T-helper 1 cell treated with Interleukin-12 subunit alpha and Interleukin-12 subunit beta and Interleukin-4 antibody, amounts not matched to agents 30 μg/mL and 1 μg/mL, for 36 hours (primary cell): ENCODE measurements at regions not wholly inside any gene's neighbourhood (a gene's known extent, or its start where the extent isn't known, plus 50 kb on each side); places are given as distances from the start of the nearest gene placed in this dataset.

ENCODE experiments used
- H3K27ac Mint-ChIP-seq: one replicate; pipeline ENCODE4 v1.8.0; 2021; ENCODE audit warnings: mild to moderate bottlenecking, mixed read lengths
- H3K27me3 Mint-ChIP-seq: one replicate; pipeline ENCODE4 v1.8.0; 2021; ENCODE audit warnings: low read depth, mixed read lengths
- H3K36me3 Mint-ChIP-seq: one replicate; pipeline ENCODE4 v1.8.0; 2021; ENCODE audit warnings: low read depth, mixed read lengths
- H3K4me1 Mint-ChIP-seq: one replicate; pipeline ENCODE4 v1.8.0; 2021; ENCODE audit warnings: low read depth, mixed read lengths
- H3K4me3 Mint-ChIP-seq: one replicate; pipeline ENCODE4 v1.8.0; 2021; ENCODE audit warnings: mild to moderate bottlenecking, moderate library complexity, mixed read lengths
- H3K9me3 Mint-ChIP-seq: one replicate; pipeline ENCODE4 v1.8.0; 2021; ENCODE audit warnings: mixed read lengths

DNA sequence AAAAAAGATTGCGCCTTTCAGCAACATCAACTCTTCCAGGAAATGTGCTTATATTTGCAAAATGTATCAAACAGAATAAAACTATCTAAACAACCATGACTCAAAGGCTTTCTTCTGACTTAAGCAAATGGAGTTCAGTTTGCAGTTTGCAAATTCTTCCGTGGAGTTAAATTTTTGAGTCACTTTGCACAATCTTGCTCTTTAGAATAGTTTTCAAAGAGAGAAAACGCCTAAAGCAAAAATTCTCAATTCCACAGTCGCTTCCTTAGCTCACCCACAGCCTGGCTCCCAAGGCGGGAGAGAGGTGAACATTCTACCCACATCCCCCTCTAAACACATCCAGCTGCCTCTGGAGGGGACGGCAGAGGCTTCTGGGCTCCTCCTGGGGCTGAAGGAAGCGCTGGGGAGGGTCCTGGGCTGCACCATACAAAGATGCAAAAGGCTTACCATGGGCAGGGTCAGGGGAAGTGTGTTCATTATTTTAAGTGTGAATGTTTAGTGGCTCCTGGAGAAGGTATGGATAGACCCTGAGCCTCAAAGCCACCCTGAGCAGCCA, 1487.3 kb downstream of the TBC1D22A start:
- no peaks in the 10 kb centered on the region for H3K4me1 Mint-ChIP-seq
- no peaks in the 10 kb centered on the region for H3K36me3 Mint-ChIP-seq
- H3K27me3 Mint-ChIP-seq = no peaks in the 10 kb centered on the region
- no peaks in the 10 kb centered on the region for H3K9me3 Mint-ChIP-seq
- H3K27ac Mint-ChIP-seq = no peak overlapping the region
- no peak overlapping the region for H3K4me3 Mint-ChIP-seq

GRCh38 chr22:48248901-48249455, 1486.5 kb downstream of the TBC1D22A start:
- no peak overlapping the region for H3K4me3 Mint-ChIP-seq
- H3K9me3 Mint-ChIP-seq = no peaks in the 10 kb centered on the region
- no peaks in the 10 kb centered on the region for H3K36me3 Mint-ChIP-seq
- H3K4me1 Mint-ChIP-seq = no peaks in the 10 kb centered on the region
- no peak overlapping the region for H3K27ac Mint-ChIP-seq
- H3K27me3 Mint-ChIP-seq = no peaks in the 10 kb centered on the region

DNA sequence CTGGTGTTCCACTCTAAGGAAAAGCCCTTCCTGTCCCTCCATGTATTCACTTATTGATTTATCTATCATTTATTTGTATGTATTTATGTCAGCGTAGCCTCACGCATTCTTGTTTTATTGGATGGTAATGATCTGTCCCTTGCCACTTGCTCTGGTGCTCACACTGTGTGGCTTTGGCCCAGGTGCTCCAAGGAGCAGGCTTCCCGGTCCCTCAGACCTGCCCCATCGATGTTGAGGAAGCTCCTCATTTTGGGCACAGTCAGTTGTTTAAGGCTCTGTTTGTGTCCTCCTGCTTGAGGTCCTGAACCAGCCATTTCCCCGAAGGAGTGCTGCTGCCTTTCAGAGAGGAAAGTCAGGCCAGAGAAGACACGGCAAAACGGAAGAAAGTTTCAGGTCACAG, 1485.4 kb downstream of the TBC1D22A start:
- no peaks in the 10 kb centered on the region for H3K9me3 Mint-ChIP-seq
- no peak overlapping the region for H3K4me3 Mint-ChIP-seq
- no peak overlapping the region for H3K27ac Mint-ChIP-seq
- H3K27me3 Mint-ChIP-seq = no peaks in the 10 kb centered on the region
- no peaks in the 10 kb centered on the region for H3K36me3 Mint-ChIP-seq
- H3K4me1 Mint-ChIP-seq = no peaks in the 10 kb centered on the region

GRCh38 chr22:48245196-48245485, 1482.7 kb downstream of the TBC1D22A start:
- Mint-ChIP-seq H3K4me1 (no peaks in the 10 kb centered on the region), H3K9me3 (no peaks in the 10 kb centered on the region), H3K4me3 (no peak overlapping the region), H3K36me3 (no peaks in the 10 kb centered on the region), H3K27ac (no peak overlapping the region), H3K27me3 (no peaks in the 10 kb centered on the region)

GRCh38 chr22:48244388-48245195, 1482.1 kb downstream of the TBC1D22A start:
- Mint-ChIP-seq H3K36me3 (no peaks in the 10 kb centered on the region), H3K4me3 (no peak overlapping the region), H3K4me1 (no peaks in the 10 kb centered on the region), H3K27ac (no peak overlapping the region), H3K27me3 (no peaks in the 10 kb centered on the region), H3K9me3 (no peaks in the 10 kb centered on the region)

DNA sequence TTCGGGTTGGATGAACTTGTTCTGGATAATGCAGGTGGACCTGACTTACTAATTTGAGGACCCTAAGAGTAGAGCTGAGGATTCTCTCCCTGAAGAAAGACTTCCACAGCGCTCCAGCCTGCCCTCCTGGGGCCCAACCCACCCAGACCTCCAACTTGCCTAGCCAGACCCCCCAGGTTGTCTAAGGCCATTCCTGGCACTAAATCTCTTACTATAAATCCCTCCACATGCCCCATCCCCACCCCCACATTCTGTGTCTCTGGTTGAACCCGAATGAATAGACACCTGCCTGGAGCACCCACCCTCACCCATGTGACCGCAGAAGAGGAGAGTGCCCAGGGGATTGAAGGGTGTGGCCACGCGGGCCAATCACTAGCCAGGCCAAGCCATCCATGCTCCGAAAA, 1480.0 kb downstream of the TBC1D22A start:
- H3K36me3 Mint-ChIP-seq = no peaks in the 10 kb centered on the region
- no peaks in the 10 kb centered on the region for H3K4me1 Mint-ChIP-seq
- no peaks in the 10 kb centered on the region for H3K9me3 Mint-ChIP-seq
- no peak overlapping the region for H3K27ac Mint-ChIP-seq
- H3K4me3 Mint-ChIP-seq = no peak overlapping the region
- H3K27me3 Mint-ChIP-seq = no peaks in the 10 kb centered on the region

DNA sequence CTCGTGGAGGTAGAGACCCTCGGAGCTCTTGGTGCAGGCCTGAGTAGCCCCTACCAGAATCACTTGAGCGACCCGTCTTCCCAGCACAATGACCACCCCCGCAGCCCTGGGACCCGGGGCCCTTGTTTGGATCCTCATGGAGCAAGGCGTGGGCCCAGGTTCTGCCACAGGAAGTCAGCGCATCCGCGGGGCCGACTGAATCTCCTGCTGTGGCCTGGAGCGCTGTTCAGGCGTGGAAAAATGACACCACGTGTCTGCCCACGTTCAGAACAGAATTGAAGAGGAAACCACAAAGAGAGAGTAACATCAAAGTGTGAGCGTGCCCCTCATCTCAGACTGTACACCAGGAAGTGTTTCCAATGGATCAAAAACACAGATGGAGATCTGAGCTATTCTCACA, 1479.2 kb downstream of the TBC1D22A start:
- no peak overlapping the region for H3K4me3 Mint-ChIP-seq
- no peak overlapping the region for H3K27ac Mint-ChIP-seq
- no peaks in the 10 kb centered on the region for H3K36me3 Mint-ChIP-seq
- no peaks in the 10 kb centered on the region for H3K27me3 Mint-ChIP-seq
- no peaks in the 10 kb centered on the region for H3K9me3 Mint-ChIP-seq
- H3K4me1 Mint-ChIP-seq = no peaks in the 10 kb centered on the region

DNA sequence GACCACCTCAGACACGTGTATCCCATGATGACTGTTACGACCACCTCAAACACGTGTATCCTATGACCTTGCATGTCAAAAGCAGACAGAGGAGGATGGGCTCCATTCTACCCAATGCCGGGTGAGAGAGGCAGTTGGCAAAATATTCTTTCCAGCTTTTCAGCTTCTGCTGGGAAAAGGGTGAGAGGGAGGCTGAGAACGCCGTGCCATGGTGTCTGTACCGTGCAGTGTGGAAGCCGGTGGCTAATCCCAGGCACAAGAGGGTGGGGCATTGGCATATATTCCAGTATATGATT, 1478.4 kb downstream of the TBC1D22A start:
- Mint-ChIP-seq H3K4me3 (no peak overlapping the region), H3K36me3 (no peaks in the 10 kb centered on the region), H3K4me1 (no peaks in the 10 kb centered on the region), H3K27ac (no peak overlapping the region), H3K27me3 (no peaks in the 10 kb centered on the region), H3K9me3 (no peaks in the 10 kb centered on the region)

DNA sequence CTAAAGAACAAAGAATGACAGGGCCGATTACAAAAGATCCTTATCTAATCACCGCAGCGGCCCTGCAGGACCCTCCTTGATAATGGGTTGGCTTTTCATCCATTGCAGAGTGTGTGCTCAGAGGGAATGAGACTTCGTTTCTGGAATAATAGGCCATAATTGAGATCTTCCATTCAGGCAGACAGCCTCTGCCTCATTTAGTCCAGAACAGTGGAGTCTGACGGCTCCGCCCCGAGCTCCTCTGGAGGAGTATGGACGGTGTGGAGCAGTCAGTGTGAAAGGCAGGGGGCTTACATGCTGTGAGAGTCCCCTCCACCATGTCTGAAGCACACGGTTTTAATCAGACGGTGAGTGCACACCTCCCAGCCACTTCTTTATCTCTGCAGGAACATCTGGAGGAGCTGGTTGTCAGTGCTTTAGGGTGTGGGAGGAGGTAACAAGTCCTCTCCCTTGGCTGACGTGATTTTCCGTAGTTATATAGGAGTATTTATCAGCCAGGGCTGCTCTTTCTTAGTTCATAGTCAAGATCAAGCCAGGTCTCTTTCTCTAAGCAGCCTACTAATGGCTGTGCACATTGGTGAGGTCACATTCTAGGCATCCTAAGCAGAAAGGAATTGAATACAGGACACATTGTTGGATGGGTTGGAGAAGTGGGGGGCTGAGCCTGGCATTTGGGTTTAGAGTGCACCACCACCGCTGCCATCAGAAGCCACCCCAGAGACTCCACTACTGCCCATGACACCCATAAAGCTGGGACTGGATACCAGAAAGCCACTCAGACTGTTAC, 1477.9 kb downstream of the TBC1D22A start:
- Mint-ChIP-seq H3K36me3 (no peaks in the 10 kb centered on the region), H3K27me3 (no peaks in the 10 kb centered on the region), H3K27ac (no peak overlapping the region), H3K9me3 (no peaks in the 10 kb centered on the region), H3K4me3 (no peak overlapping the region), H3K4me1 (no peaks in the 10 kb centered on the region)

DNA sequence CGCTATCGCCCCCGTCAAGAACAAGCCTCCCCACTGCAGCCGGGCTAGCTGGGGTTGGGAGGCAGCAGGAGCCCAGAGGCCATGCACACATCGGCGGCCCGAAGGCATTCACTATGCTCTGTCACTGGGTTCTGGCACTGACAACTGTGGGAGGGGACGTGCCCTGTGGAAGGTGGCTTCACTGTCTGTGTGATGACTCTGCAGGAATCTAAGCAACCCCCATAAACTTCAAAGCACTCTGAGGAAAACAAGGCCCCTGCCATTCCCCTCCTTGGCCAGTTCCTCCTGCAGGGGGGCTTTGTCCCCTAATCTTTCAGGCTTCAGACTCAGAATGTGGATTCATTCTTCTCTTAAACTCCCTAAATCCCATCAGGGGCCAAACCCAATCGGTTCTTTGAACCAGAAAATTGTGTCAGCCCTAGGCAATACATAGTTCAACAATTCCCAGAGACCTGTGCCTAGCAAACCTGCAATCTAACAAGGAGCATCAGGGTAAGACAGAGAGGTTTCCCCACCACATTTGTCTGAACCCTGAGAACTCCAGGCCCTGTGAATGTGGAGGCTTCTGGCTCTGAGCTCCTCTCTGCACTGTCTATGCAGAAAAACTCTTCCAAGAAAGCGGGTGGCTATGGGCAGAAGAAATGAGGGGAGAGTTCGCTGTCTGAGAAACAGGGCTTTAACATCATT, 1477.2 kb downstream of the TBC1D22A start:
- Mint-ChIP-seq H3K9me3 (no peaks in the 10 kb centered on the region), H3K27ac (no peak overlapping the region), H3K36me3 (no peaks in the 10 kb centered on the region), H3K4me1 (no peaks in the 10 kb centered on the region), H3K4me3 (no peak overlapping the region), H3K27me3 (no peaks in the 10 kb centered on the region)

GRCh38 chr22:48238966-48239365, 1476.5 kb downstream of the TBC1D22A start:
- Mint-ChIP-seq H3K4me1 (no peaks in the 10 kb centered on the region), H3K27me3 (no peaks in the 10 kb centered on the region), H3K36me3 (no peaks in the 10 kb centered on the region), H3K4me3 (no peak overlapping the region), H3K27ac (no peak overlapping the region), H3K9me3 (peaks cover under 1% of the 10 kb centered on the region)

GRCh38 chr22:48238284-48238915, 1476.0 kb downstream of the TBC1D22A start:
- Mint-ChIP-seq H3K4me1 (no peaks in the 10 kb centered on the region), H3K36me3 (no peaks in the 10 kb centered on the region)

GRCh38 chr22:48237466-48238283, 1475.2 kb downstream of the TBC1D22A start:
- Mint-ChIP-seq H3K27me3 (no peaks in the 10 kb centered on the region), H3K27ac (no peak overlapping the region), H3K4me1 (no peaks in the 10 kb centered on the region), H3K9me3 (peaks cover 7% of the 10 kb centered on the region), H3K4me3 (no peak overlapping the region), H3K36me3 (no peaks in the 10 kb centered on the region)

More at GRCh38 chr22:48238284-48238915, 1476.0 kb downstream of the TBC1D22A start:
- Mint-ChIP-seq H3K27me3 (no peaks in the 10 kb centered on the region), H3K27ac (no peak overlapping the region), H3K9me3 (peaks cover 6% of the 10 kb centered on the region), H3K4me3 (no peak overlapping the region)
